ENCODE measurements at regions not wholly inside any gene's neighbourhood (a gene's known extent, or its start where the extent isn't known, plus 50 kb on each side); places are given as distances from the start of the nearest gene placed in this dataset.

DNA sequence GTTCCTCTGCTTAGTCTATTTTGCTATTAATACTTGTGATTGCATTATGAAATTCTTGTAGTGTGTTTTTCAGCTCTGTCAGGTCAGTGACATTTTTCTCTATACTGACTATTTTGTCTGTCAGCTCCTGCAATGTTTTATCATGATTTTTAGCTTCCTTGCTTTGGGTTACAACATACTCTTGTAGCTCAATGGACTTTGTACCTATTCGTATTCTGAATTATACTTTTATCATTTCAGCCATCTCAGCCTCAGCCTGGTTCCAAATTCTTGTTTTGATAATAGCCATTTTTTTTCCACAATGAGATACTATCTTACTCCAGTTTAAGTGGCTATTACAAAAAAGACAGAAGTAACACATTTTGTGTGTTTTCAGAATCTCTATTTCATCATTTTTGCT lies 204.2 kb upstream of the ONECUT1 start:
- Mint-ChIP-seq H3K4me1 (no peaks in the 10 kb centered on the region), H3K4me3 (no peak overlapping the region), H3K9me3 (peaks cover 13 to 43% (median 35%) of the 10 kb centered on the region in 9 donors), H3K27ac (no peak overlapping the region), H3K36me3 (peaks cover 0 to 20% (median 0%) of the 10 kb centered on the region in 3 donors), H3K27me3 (peaks cover 11 to 42% (median 12%) of the 10 kb centered on the region in 5 donors)
- no peak for DNase-seq
- ATAC-seq, result no peak
- POLR2A ChIA-PET, result no interaction called here

GRCh38 chr15:52984507-52984906 lies 194.4 kb upstream of the ONECUT1 start:
- Mint-ChIP-seq H3K9me3 (no peaks in the 10 kb centered on the region), H3K36me3 (no peaks in the 10 kb centered on the region), H3K27ac (no peak overlapping the region), H3K27me3 (peaks cover 0 to 6% (median 2%) of the 10 kb centered on the region in 5 donors), H3K4me1 (peaks cover 0 to 8% (median 2%) of the 10 kb centered on the region in 4 donors), H3K4me3 (no peak overlapping the region)
- no peak for DNase-seq
- no peak for ATAC-seq
- POLR2A ChIA-PET, result no interaction called here

GRCh38 chr15:52980446-52980845 lies 190.3 kb upstream of the ONECUT1 start:
- H3K9me3 Mint-ChIP-seq, result no peaks in the 10 kb centered on the region
- peaks cover 0 to 6% (median 1%) of the 10 kb centered on the region in 5 donors for H3K27me3 Mint-ChIP-seq
- no peak overlapping the region for H3K4me3 Mint-ChIP-seq
- no peaks in the 10 kb centered on the region for H3K36me3 Mint-ChIP-seq
- ATAC-seq (no peak), DNase-seq (no peak)
- no peak overlapping the region for H3K27ac Mint-ChIP-seq
- H3K4me1 Mint-ChIP-seq, result peaks cover 0 to 8% (median 2%) of the 10 kb centered on the region in 4 donors
- POLR2A ChIA-PET, result no interaction called here

- Mint-ChIP-seq H3K27ac (peak overlapping the region in 1 of 10 donors; percentile 70), H3K9me3 (no peaks in the 10 kb centered on the region), H3K4me3 (no peak overlapping the region), H3K36me3 (no peaks in the 10 kb centered on the region), H3K27me3 (peaks cover 4 to 17% (median 4%) of the 10 kb centered on the region in 5 donors), H3K4me1 (peaks cover 0 to 7% (median 2%) of the 10 kb centered on the region in 4 donors)
- ATAC-seq, result no peak
- DNase-seq, result no peak
- POLR2A ChIA-PET, result no interaction called here
Measured at GRCh38 chr15:52976516-52977075, 186.5 kb upstream of the ONECUT1 start.

DNA sequence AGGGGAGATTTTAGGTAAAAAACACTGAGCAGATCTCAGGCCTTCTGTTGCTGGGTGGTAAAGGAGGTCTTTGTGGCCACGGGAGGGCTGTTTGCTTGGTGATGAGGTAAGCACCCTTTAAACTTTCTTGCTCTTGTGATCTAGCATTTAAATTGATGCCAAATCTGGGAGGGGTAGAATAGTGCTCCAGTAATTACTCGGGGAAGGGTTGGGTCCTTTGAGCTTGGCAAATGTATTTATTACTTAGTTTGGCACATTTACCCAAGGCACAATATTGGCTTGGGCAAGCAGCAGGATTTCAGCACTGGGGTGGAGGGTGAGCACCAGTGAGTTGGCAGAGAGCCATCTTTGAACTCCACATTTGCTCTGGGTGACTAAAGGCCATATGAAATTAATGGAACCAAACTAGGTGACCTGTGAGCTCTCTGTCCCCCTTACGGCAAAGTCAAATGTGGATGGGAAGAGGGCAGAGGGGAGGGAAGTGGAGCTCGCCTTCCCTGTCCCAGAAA lies 185.9 kb upstream of the ONECUT1 start:
- no peak overlapping the region for H3K27ac Mint-ChIP-seq
- H3K4me3 Mint-ChIP-seq, result no peak overlapping the region
- POLR2A ChIA-PET, result no interaction called here
- peaks cover 1 to 24% (median 4%) of the 10 kb centered on the region in 5 donors for H3K27me3 Mint-ChIP-seq
- no peaks in the 10 kb centered on the region for H3K36me3 Mint-ChIP-seq
- peaks cover 0 to 1% (median under 1%) of the 10 kb centered on the region in 4 donors for H3K4me1 Mint-ChIP-seq
- DNase-seq, result no peak
- H3K9me3 Mint-ChIP-seq, result no peaks in the 10 kb centered on the region
- ATAC-seq, result no peak

- no peak overlapping the region for H3K4me3 Mint-ChIP-seq
- H3K36me3 Mint-ChIP-seq, result no peaks in the 10 kb centered on the region
- peaks cover 0 to 11% (median 2%) of the 10 kb centered on the region in 9 donors for H3K9me3 Mint-ChIP-seq
- peaks cover 7 to 17% (median 12%) of the 10 kb centered on the region in 5 donors for H3K27me3 Mint-ChIP-seq
- DNase-seq (no peak), ATAC-seq (no peak)
- POLR2A ChIA-PET, result no interaction called here
- H3K4me1 Mint-ChIP-seq, result no peaks in the 10 kb centered on the region
- H3K27ac Mint-ChIP-seq, result no peak overlapping the region
Measured at GRCh38 chr15:52963865-52964264, 173.7 kb upstream of the ONECUT1 start.

- peaks cover 8 to 25% (median 11%) of the 10 kb centered on the region in 5 donors for H3K27me3 Mint-ChIP-seq
- H3K4me3 Mint-ChIP-seq, result no peak overlapping the region
- no peaks in the 10 kb centered on the region for H3K4me1 Mint-ChIP-seq
- POLR2A ChIA-PET, result no interaction called here
- peaks cover 0 to 11% (median 2%) of the 10 kb centered on the region in 9 donors for H3K9me3 Mint-ChIP-seq
- no peak for DNase-seq
- H3K27ac Mint-ChIP-seq, result peak overlapping the region in 1 of 10 donors; percentile 1
- ATAC-seq, result no peak
- no peaks in the 10 kb centered on the region for H3K36me3 Mint-ChIP-seq
Measured at GRCh38 chr15:52960283-52960682, 170.1 kb upstream of the ONECUT1 start.

DNA sequence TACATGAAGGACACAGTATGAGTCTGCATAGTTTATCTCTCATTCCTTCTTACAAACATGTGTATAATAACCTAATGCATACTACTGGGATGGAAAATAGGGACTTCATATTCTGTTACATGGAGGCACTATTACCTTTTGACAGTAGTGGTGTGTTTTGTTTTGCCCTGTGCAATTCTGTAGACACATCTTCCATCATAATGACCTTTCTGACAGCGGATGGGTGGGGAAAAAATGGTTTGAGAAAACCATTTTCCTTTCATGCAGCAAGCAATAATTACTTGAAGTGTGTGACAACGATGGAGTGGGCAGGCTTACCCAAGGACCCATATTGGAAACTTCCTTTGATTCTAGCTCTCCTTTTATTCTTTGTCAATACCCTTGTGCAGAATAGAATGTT lies 153.6 kb upstream of the ONECUT1 start:
- no peak for ATAC-seq

GRCh38 chr15:52936489-52936888 lies 146.4 kb upstream of the ONECUT1 start:
- ATAC-seq, result no peak
- no peak overlapping the region for H3K4me3 Mint-ChIP-seq
- no peaks in the 10 kb centered on the region for H3K4me1 Mint-ChIP-seq
- no peak for DNase-seq
- H3K27ac Mint-ChIP-seq, result no peak overlapping the region
- POLR2A ChIA-PET, result no interaction called here
- H3K9me3 Mint-ChIP-seq, result peaks cover 0 to 5% (median 0%) of the 10 kb centered on the region in 9 donors
- no peaks in the 10 kb centered on the region for H3K36me3 Mint-ChIP-seq
- peaks cover 4 to 37% (median 10%) of the 10 kb centered on the region in 5 donors for H3K27me3 Mint-ChIP-seq

More for the DNA sequence above, 153.6 kb upstream of the ONECUT1 start:
- Mint-ChIP-seq H3K4me3 (no peak overlapping the region), H3K4me1 (no peaks in the 10 kb centered on the region), H3K9me3 (peaks cover 0 to 2% (median 0%) of the 10 kb centered on the region in 9 donors), H3K36me3 (no peaks in the 10 kb centered on the region), H3K27ac (no peak overlapping the region), H3K27me3 (peaks cover 4 to 34% (median 15%) of the 10 kb centered on the region in 5 donors)
- POLR2A ChIA-PET, result no interaction called here
- DNase-seq, result no peak

DNA sequence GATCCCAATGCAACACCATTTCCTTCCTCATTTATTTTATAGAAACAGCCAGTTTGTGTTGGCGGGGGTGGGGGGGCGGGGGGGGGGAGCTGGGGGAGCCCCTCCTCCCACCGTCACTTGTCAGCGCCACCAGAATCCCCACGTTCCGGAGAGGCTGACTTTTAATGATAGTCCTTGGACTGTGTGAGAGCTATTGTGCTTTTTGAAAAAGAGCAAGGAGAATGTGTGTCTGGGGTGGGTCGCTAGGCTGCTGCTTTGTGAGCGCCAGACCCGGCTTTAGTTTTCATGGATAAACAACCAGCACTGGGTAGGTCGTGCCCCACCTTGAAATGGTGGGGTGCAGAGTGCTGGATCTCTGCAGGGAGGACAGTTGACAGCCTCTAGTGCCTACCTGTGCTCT lies 135.0 kb upstream of the ONECUT1 start:
- H3K4me3 Mint-ChIP-seq, result no peak overlapping the region
- peaks cover 0 to 27% (median 5%) of the 10 kb centered on the region in 5 donors for H3K27me3 Mint-ChIP-seq
- POLR2A ChIA-PET, result no interaction called here
- no peaks in the 10 kb centered on the region for H3K4me1 Mint-ChIP-seq
- ATAC-seq (no peak), DNase-seq (no peak)
- peaks cover 0 to 21% (median 6%) of the 10 kb centered on the region in 9 donors for H3K9me3 Mint-ChIP-seq
- H3K27ac Mint-ChIP-seq, result no peak overlapping the region
- peaks cover 0 to 7% (median 0%) of the 10 kb centered on the region in 3 donors for H3K36me3 Mint-ChIP-seq

- peaks cover 0 to 16% (median 4%) of the 10 kb centered on the region in 9 donors for H3K9me3 Mint-ChIP-seq
- H3K27me3 Mint-ChIP-seq, result peaks cover 0 to 29% (median 8%) of the 10 kb centered on the region in 5 donors
- ATAC-seq (no peak), DNase-seq (no peak)
- peaks cover 0 to 7% (median 0%) of the 10 kb centered on the region in 3 donors for H3K36me3 Mint-ChIP-seq
- no peaks in the 10 kb centered on the region for H3K4me1 Mint-ChIP-seq
- H3K4me3 Mint-ChIP-seq, result no peak overlapping the region
- H3K27ac Mint-ChIP-seq, result no peak overlapping the region
- POLR2A ChIA-PET, result no interaction called here
Measured at GRCh38 chr15:52924630-52925029, 134.5 kb upstream of the ONECUT1 start.

DNA sequence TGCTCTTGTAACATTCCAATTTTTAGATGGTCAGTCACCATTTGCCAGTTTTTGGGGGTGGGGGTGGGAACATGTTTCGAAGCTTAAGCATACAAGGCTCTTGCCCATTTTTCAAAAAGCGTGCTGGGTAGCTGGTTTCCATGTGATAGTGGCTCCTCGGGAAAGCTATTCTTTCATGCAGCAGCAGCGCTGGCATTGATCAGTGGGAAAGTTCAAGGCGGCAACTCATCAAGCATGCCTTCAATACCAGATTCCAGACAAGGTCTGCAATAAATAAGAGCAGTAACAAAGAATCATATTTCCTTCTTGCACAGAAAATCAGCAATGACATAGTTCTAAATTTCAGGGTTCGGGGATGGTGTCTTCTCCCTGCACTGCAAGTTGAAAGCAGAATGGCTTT lies 133.5 kb upstream of the ONECUT1 start:
- peaks cover 0 to 9% (median 3%) of the 10 kb centered on the region in 9 donors for H3K9me3 Mint-ChIP-seq

DNA sequence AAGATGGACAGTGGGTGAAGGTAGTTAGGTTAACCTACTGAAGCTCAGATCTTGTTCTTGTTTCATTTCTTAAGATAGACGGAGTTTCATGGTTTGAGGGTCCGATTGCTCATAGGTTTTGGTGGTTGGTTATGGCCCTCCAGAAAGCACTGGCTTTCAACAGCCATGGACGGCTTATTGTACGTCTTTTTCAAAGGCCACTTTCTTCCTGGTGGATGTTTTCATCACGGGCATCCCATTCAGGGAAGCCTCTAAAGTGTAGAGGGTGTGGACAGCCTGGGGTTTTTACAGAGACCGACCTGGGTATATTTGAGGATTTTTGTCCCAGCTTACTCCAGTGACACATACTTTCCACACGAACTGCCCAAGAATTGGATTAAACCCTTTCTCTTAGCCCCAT lies 132.7 kb upstream of the ONECUT1 start:
- ATAC-seq (no peak), DNase-seq (no peak)
- no peak overlapping the region for H3K27ac Mint-ChIP-seq
- H3K36me3 Mint-ChIP-seq, result peaks cover 0 to 7% (median 0%) of the 10 kb centered on the region in 3 donors
- peaks cover 2 to 40% (median 11%) of the 10 kb centered on the region in 5 donors for H3K27me3 Mint-ChIP-seq
- no peak overlapping the region for H3K4me3 Mint-ChIP-seq
- POLR2A ChIA-PET, result no interaction called here
- H3K4me1 Mint-ChIP-seq, result no peaks in the 10 kb centered on the region
- H3K9me3 Mint-ChIP-seq, result peaks cover 0 to 9% (median 3%) of the 10 kb centered on the region in 9 donors

More for the DNA sequence above, 133.5 kb upstream of the ONECUT1 start:
- POLR2A ChIA-PET, result no interaction called here
- Mint-ChIP-seq H3K4me3 (no peak overlapping the region), H3K27ac (peak overlapping the region in 1 of 10 donors; percentile 45), H3K4me1 (no peaks in the 10 kb centered on the region), H3K36me3 (peaks cover 0 to 7% (median 0%) of the 10 kb centered on the region in 3 donors), H3K27me3 (peaks cover 2 to 37% (median 11%) of the 10 kb centered on the region in 5 donors)
- no peak for ATAC-seq
- no peak for DNase-seq

DNA sequence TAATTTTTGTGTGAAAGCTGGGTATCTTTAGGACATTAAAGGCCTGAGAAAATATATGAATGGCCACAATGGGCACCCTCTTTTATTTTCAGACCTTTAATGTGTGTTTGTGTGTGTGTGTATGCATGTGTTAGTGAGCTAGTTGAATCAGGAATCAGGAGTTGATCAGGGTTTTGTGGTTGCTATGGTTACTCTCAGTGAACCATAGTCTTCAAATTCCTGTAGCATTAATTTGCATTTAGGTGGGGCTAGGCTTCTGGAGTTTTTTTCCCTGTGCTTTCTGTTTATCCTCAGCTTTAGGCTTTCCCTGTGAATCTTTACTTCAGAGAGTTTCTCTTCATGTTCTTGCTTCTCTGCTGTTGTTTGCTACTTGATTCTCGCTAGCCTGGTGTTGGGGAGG lies 122.0 kb upstream of the ONECUT1 start:
- Mint-ChIP-seq H3K4me3 (no peak overlapping the region), H3K9me3 (peaks cover 0 to 10% (median 0%) of the 10 kb centered on the region in 9 donors), H3K27ac (no peak overlapping the region), H3K27me3 (peaks cover 13 to 27% (median 16%) of the 10 kb centered on the region in 5 donors), H3K36me3 (no peaks in the 10 kb centered on the region), H3K4me1 (no peaks in the 10 kb centered on the region)
- ATAC-seq (no peak), DNase-seq (no peak)
- POLR2A ChIA-PET, result no interaction called here
